Vagina (tissue), 2 donors: ENCODE measurements at regions not wholly inside any gene's neighbourhood (a gene's known extent, or its start where the extent isn't known, plus 50 kb on each side); places are given as distances from the start of the nearest gene placed in this dataset.
"Not testable (repeated sequence)": the region's sequence is repeated elsewhere in the genome, so short reads cannot be mapped to it uniquely, and the experiment has no call there.

Experiments
- DNase-seq, 2 donors: peaks; one replicate each; pipeline ENCODE4 v3.0.0-alpha.2; 2017; ENCODE audit errors: extremely low spot score in 2 of 2
- H3K27ac ChIP-seq: fragments of 200-600 bp; sonication (generic); one replicate; pipeline ENCODE4 v1.5.1; 2019
- H3K27me3 ChIP-seq: fragments of 200-600 bp; sonication (generic); one replicate; pipeline ENCODE4 v1.5.1; 2019
- H3K36me3 ChIP-seq, 2 donors: fragments of 200-600 bp; sonication (generic); one replicate each; pipeline ENCODE4 v1.5.1; 2017 to 2019
- H3K4me1 ChIP-seq: fragments of 200-600 bp; sonication (generic); one replicate; pipeline ENCODE4 v1.5.1; 2019
- H3K4me3 ChIP-seq, 2 donors: fragments of 200-600 bp; sonication (generic); 1 replicate in 1 of 2; 2 replicates in 1 of 2; pipeline ENCODE4 v1.5.1; 2016 to 2019
- H3K9me3 ChIP-seq: fragments of 200-600 bp; sonication (generic); one replicate; pipeline ENCODE4 v1.5.1; 2019
- POLR2A ChIP-seq, 2 donors: fragments of 450-650 bp; IDR thresholded peaks; one replicate each; pipeline ENCODE4 v1.6.1; 2017; ENCODE audit warnings: antibody characterized with exemption in 2 of 2, mild to moderate bottlenecking in 2 of 2, moderate library complexity in 2 of 2
- POLR2AphosphoS5 ChIP-seq, 2 donors: sonication (generic); formaldehyde crosslinking; IDR thresholded peaks; one replicate each; pipeline ENCODE4 v1.9.0; 2017; ENCODE audit warnings: antibody characterized with exemption in 2 of 2, mild to moderate bottlenecking in 2 of 2, low read depth in 1 of 2; ENCODE audit not compliant: insufficient read depth in 1 of 2
- intact Hi-C: fragments of 100-400 bp; cut with DNase I; formaldehyde crosslinking; loops from one replicate; pipeline ENCODE4 v1.15.1; 2023
- TF ChIP-seq, protein P1 (sequence below), 3 experiments: fragments of 450-650 bp in 2 of 3; fragments of 200-600 bp in 1 of 3; sonication (generic) in 1 of 3; IDR thresholded peaks; one replicate each; pipeline ENCODE4 v1.5.1; 2017 to 2019; ENCODE audit warnings: antibody characterized with exemption in 3 of 3, mild to moderate bottlenecking in 2 of 3, moderate library complexity in 2 of 3

DNA sequence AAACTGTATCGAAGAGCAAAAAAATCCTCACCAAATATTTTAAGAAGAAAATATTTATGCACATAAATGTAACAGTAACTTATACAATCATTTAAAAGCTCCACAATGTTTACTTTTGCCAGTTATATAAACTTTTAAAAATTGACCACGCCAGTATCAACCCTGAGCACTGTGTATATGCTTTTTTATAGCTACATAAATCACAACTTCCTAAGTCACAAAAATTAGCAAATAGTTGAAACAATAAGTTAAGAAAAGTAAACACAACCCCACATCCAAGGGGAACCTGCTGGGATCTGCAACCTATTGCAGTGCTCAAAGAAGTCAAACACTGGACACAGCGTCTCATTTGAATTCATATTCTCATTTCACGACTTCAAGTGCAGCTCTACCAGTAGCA lies 89.8 kb upstream of the DST start:
- no peak for TF ChIP-seq POLR2A (IDR thresholded peaks at IDR 0.05)
- TF ChIP-seq, protein P1, sequence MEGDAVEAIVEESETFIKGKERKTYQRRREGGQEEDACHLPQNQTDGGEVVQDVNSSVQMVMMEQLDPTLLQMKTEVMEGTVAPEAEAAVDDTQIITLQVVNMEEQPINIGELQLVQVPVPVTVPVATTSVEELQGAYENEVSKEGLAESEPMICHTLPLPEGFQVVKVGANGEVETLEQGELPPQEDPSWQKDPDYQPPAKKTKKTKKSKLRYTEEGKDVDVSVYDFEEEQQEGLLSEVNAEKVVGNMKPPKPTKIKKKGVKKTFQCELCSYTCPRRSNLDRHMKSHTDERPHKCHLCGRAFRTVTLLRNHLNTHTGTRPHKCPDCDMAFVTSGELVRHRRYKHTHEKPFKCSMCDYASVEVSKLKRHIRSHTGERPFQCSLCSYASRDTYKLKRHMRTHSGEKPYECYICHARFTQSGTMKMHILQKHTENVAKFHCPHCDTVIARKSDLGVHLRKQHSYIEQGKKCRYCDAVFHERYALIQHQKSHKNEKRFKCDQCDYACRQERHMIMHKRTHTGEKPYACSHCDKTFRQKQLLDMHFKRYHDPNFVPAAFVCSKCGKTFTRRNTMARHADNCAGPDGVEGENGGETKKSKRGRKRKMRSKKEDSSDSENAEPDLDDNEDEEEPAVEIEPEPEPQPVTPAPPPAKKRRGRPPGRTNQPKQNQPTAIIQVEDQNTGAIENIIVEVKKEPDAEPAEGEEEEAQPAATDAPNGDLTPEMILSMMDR (IDR thresholded peaks at IDR 0.05), result no peak
- no peak for TF ChIP-seq POLR2AphosphoS5 (IDR thresholded peaks at IDR 0.05; ENCODE audit: insufficient read depth in 1 of 2, low read depth in 1 of 2)
- H3K4me3 ChIP-seq, result no peak overlapping the region
- intact Hi-C loops, result no loop called here
- no peaks in the 10 kb centered on the region for H3K27me3 ChIP-seq
- no peaks in the 10 kb centered on the region for H3K9me3 ChIP-seq
- DNase-seq, result no peak
- H3K4me1 ChIP-seq, result peaks cover 26% of the 10 kb centered on the region
- no peaks in the 10 kb centered on the region for H3K36me3 ChIP-seq
- no peak overlapping the region for H3K27ac ChIP-seq

DNA sequence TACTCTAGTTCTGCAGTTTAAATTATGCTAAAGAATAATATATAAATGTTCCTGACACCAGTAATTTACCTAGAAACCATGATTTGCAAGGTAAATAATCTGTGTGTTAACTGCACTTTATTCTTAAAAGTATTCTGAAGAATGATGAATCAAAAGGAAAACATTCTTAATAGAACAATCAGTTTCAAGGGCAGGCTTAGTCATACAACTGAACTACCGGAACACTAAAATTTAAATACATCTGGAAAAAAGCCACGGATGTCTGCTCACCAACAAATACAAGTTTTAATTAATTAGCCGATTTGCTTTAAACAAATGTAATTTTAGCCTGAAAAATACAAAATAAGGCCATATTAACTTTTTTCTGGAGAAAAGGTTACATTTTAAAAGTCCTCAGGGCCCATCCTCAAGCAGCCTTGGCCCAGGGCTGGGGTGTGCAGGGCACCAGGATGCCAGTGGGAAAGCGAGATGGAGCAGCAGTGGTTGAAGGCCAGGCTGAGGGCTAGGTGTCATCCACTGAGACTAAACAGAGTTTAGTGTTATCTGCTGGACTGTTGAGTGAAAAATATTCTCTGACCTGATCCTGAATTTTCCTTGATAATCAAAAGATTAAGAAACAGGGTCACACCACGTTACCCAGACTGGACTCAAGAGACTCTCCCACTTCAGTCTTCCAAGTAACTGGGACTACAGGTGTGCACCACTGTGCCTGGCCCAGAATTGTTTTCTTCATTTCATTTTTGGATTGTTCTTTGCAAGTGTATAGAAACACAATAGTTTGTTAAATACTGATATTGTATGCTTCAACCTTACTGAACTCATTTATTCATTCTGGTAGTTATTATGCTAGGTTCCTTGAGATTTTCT lies 88.2 kb upstream of the DST start:
- Histone ChIP-seq H3K27ac (peak overlapping the region; percentile 25), H3K36me3 (no peaks in the 10 kb centered on the region), H3K4me3 (no peak overlapping the region), H3K4me1 (peaks cover 26% of the 10 kb centered on the region), H3K9me3 (no peaks in the 10 kb centered on the region), H3K27me3 (no peaks in the 10 kb centered on the region)
- intact Hi-C loops, result no loop called here
- no peak for DNase-seq
- TF ChIP-seq POLR2AphosphoS5 (IDR thresholded peaks at IDR 0.05; ENCODE audit: insufficient read depth in 1 of 2, low read depth in 1 of 2) (peak in 1 of 2 donors; percentile 17), POLR2A (IDR thresholded peaks at IDR 0.05) (no peak)

GRCh38 chr6:56729719-56730118 lies 87.0 kb upstream of the DST start:
- Histone ChIP-seq H3K4me1 (peaks cover 26% of the 10 kb centered on the region), H3K9me3 (no peaks in the 10 kb centered on the region), H3K36me3 (no peaks in the 10 kb centered on the region), H3K27me3 (no peaks in the 10 kb centered on the region), H3K4me3 (no peak overlapping the region), H3K27ac (no peak overlapping the region)
- no peak for DNase-seq
- intact Hi-C loops, result no loop called here
- TF ChIP-seq POLR2AphosphoS5 (IDR thresholded peaks at IDR 0.05; ENCODE audit: insufficient read depth in 1 of 2, low read depth in 1 of 2) (no peak), POLR2A (IDR thresholded peaks at IDR 0.05) (no peak)
- TF ChIP-seq, protein P1 (IDR thresholded peaks at IDR 0.05), result no peak

DNA sequence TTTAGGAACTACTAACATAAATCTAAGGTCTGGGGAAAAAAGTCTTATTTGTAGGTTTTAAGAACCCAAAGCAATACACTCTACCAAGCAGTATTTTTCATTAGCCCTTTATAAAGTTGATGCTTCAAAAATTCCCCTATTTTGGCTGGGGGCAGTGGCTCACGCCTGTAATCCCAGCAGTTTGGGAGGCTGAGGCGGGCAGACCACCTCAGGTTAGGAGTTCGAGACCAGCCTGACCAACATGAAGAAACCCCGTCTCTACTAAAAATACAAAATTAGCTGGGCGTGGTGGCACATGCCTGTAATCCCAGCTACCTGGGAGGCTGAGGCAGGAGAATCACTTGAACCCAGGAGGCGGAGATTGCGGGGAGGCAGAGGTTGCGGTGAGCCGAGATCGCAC lies 86.5 kb upstream of the DST start:
- intact Hi-C loops, H3K4me3 ChIP-seq, H3K36me3 ChIP-seq, H3K27ac ChIP-seq, H3K27me3 ChIP-seq, DNase-seq, H3K9me3 ChIP-seq: not testable (repeated sequence)
- H3K4me1 ChIP-seq, result peaks cover 26% of the 10 kb centered on the region

DNA sequence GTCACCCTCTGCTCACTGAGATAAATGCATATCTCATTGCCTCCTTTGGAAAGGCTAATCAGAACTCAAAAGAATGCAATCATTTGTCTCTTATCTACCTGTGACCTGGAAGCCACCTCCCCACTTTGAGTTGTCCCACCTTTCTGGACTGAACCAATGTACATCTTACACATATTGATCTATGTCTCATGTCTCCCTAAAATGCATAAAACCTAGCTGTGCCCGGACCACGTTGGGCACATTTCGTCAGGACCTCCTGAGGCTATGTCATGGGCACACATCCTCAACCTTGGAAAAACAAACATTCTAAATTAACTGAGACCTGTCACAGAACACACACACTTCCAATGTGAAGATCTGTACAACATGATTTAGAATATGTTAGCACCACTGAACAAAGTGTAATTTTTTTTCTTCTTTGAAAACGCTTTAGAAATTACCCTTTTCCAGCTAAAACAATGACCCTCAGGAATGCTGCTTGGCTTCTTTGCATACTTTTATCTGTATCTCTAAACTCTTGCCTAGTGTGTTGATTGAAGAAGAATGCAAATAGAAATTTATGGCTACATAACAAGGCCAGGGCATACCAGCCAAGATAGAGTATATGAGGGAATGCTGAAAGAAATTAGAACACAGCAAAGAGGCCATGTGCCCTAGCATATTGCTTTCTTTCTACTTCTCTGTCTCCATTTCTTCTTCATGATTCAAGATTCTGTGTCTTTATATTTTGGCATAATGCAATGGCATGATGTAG lies 84.6 kb upstream of the DST start:
- H3K27ac ChIP-seq, result no peak overlapping the region
- TF ChIP-seq POLR2AphosphoS5 (IDR thresholded peaks at IDR 0.05; ENCODE audit: insufficient read depth in 1 of 2, low read depth in 1 of 2) (no peak), POLR2A (IDR thresholded peaks at IDR 0.05) (no peak)
- TF ChIP-seq, protein P1 (IDR thresholded peaks at IDR 0.05), result no peak
- no peak for DNase-seq
- intact Hi-C loops, result no loop called here
- no peaks in the 10 kb centered on the region for H3K36me3 ChIP-seq
- no peak overlapping the region for H3K4me3 ChIP-seq
- H3K4me1 ChIP-seq, result peaks cover 16% of the 10 kb centered on the region
- H3K27me3 ChIP-seq, result no peaks in the 10 kb centered on the region
- no peaks in the 10 kb centered on the region for H3K9me3 ChIP-seq

DNA sequence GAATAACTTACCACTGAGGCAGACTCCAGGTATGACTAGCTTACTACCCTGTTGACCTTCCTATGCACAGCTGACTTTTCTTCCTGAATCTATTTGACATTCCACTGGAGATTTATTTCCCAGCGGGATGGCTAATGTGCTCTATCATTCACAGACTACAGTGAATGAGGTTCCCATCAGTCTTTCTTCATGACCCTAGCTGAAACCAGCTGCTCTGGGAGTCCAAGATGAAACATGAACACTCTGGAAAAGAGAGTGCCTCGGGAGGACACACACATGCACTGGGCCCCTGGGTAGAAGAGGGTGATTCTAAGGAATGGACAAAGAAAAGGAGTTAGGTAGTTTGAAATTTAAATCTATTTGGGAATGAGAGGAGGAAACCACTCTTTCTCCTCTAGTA lies 82.6 kb upstream of the DST start:
- TF ChIP-seq POLR2A (IDR thresholded peaks at IDR 0.05) (no peak), POLR2AphosphoS5 (IDR thresholded peaks at IDR 0.05; ENCODE audit: insufficient read depth in 1 of 2, low read depth in 1 of 2) (no peak)
- TF ChIP-seq, protein P1 (IDR thresholded peaks at IDR 0.05), result no peak
- H3K4me3 ChIP-seq, result no peak overlapping the region
- no peak overlapping the region for H3K27ac ChIP-seq
- H3K27me3 ChIP-seq, result no peaks in the 10 kb centered on the region
- H3K4me1 ChIP-seq, result peaks cover 8% of the 10 kb centered on the region
- DNase-seq, result no peak
- no peaks in the 10 kb centered on the region for H3K36me3 ChIP-seq
- intact Hi-C loops, result no loop called here
- no peaks in the 10 kb centered on the region for H3K9me3 ChIP-seq
